Activated CD8-positive, alpha-beta memory T cell treated with anti-CD3 and anti-CD28 coated beads, Interleukin-2, amount 50 U/mL, for 24 hours (primary cell): ENCODE measurements at regions not wholly inside any gene's neighbourhood (a gene's known extent, or its start where the extent isn't known, plus 50 kb on each side); places are given as distances from the start of the nearest gene placed in this dataset.
"Not testable (repeated sequence)": the region's sequence is repeated elsewhere in the genome, so short reads cannot be mapped to it uniquely, and the experiment has no call there.

ENCODE experiments used
- DNase-seq: peaks from one replicate; pipeline ENCODE4 v3.0.0-alpha.2; 2020; ENCODE audit errors: extremely low read depth

GRCh38 chr1:172717722-172718465 is 59.0 kb downstream of the FASLG start:
- no peak for DNase-seq

DNA sequence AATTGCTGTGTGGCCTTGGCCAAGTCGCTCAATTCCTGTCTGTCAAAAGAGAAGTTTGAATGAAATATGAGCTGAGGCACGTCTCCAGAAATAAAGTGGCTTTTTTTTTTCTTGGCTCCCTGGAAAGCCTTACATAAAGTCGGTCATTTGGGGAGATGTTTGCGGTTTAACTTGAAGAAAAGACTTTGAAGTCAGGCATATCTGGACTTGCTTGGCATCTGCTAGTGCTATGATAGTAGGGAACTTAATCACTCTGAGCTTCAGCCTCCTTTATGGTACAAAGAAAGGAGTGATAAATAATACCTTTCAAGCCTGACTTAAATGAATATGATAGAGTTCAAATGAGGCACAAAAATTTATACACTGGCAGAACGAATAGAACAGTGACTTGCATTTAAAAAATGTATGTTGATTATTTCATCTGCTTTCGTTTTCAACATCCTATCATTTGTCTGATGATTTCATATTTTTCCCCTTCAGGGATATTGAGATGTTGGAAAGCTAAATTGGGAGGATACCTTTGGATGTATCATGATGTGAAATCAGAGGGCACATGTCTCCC is 60.2 kb downstream of the FASLG start:
- DNase-seq = no peak

DNA sequence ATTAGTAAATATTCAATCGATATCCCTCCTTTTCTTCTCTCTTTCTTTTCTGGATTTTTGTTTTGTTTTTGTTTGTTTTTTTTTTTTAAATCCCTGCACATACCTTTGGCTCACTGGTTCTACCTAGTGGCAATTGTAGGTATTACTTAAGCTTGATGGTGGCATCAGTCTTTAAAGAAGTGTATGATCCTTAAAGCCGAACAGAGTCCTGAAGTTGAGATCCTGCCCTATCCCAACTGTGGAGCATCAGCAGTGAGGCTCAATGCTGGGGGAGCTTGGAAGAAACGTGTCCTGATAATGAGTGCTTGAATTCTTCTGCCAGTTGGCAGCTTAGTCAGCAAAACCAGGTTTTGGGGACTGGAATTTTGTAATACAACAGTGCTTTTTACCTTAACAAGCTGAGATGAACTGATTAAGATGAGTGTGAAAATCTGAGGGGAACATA is 60.8 kb downstream of the FASLG start:
- no peak for DNase-seq

GRCh38 chr1:172720339-172720738 is 61.4 kb downstream of the FASLG start:
- DNase-seq = no peak

DNA sequence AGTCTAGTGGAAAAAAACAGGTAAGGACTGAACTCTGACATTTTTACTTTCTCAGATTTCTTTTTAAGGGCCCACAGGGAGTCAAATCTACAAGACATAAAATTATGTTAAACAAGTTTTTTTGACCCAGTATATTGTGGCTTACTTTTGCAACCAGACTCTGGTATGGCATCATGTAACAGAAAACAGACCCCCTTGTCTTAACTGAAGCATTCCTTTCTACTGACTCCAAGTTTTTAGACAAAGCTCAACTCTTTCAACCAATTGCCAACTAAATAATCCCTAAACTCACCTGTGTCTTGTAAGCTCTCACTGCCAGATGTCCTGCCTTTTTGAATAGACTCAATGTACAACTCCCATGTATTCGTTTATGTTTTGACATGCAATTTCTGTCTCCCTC is 64.3 kb downstream of the FASLG start:
- no peak for DNase-seq

DNA sequence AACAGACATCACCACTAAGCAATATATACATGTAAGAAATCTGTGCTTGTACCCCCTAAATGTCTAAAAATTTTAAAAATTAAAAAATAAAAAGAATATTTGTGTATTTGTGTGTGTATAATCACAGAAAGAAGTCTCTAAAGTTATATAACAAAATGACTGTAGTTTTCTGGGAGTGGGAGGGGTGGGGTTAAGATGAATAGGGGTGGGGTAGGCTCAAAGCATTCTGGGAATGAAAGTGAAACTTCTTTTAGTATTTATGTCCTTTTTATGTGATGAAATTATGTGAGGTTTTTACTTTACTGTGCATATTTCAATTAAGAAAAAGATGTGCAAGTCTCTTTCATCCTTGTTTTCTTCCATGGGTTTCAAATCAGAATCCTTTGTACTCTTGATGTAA is 65.3 kb downstream of the FASLG start:
- no peak for DNase-seq

DNA sequence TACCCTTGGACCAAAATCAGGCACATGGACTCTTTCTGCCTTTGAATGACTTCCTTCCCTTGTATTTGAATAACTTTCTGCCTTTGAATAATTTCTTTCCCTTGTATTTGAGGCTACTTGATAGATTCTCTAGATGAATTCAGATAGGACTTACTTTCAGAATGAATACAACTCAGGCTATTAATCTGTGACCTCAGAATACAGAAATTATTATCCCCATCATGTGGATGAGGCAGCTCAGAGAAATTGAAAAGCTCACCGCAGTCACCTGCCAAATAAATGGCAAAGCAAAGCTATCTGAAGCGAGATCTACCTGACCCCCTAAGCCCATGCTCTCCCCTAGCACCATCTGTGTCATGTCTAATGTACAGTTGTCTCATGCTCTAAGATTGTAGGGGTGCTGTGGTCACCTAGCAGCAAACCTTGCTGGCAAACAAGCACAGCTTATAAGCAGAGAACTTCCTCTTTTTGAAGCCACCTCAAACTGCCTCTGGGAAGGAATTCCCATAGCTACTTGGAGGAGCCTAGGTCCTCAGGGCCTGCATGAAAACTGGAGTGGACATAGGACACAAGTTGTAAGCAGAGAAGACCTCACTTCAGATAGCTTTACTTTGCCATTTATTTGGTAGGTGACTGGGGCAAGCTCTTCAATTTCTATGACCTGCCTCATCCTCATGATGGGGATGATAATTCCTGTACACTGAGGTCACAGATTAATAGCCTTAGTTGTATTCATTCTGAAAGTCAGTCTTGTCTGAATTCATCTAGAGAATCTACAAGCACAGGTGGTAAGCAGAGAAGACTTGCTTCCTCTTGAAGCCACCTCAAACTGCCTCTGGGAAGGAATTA is 66.1 kb downstream of the FASLG start:
- DNase-seq = no peak

DNA sequence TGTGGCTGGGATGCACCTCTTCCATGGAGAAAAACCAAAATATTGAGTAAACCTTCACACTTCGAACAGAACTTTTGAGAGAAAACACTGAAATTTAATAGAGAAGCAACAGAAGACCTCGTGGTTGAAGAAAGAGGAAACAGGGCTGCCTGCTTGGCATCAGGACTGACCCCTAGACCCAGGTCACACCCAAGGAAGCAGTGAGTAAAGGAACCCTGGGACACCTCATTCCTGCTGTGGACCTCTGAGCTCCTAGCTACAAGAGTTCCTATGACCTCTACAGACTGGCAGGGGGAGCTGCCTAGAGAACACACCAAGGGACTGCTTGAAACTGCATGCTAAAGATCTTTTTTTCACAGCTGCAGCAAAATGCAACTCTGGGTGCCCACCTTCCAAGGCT is 67.8 kb downstream of the FASLG start:
- no peak for DNase-seq

- DNase-seq = no peak
Observed at GRCh38 chr1:172727275-172727857, 68.5 kb downstream of the FASLG start.

DNA sequence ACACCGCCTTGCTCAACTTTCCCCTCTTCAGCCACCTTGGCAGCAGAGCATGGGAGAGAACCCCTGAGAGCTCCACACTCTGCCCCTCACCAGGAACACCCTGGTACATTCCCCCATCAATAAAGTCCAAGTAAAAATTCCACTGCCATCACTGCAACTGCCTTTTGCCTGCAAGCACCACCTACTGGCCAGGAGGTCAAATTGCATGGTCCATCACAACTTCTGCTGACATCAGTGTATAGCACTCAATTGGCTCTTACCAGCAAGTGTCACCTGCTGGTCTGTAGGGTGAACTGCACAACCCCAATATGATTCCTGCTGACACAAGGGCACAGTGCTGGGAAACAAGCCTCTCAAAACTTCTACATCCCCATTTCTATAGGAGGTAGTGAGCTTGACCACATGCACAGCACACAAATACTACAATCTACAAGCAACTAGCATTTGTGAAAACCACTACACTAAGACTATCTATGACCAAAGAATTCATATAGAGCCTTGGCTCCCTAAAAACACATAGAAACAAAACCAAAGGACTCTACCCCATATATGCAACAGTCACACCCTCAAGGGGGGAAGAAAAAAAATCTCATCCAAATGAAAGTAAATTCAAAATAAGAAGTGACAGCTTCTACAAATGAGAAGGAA is 69.2 kb downstream of the FASLG start:
- no peak for DNase-seq

GRCh38 chr1:172728705-172729104 is 69.8 kb downstream of the FASLG start:
- not testable (repeated sequence) for DNase-seq

- no peak for DNase-seq
Observed at GRCh38 chr1:172732427-172732826, 73.5 kb downstream of the FASLG start.

DNA sequence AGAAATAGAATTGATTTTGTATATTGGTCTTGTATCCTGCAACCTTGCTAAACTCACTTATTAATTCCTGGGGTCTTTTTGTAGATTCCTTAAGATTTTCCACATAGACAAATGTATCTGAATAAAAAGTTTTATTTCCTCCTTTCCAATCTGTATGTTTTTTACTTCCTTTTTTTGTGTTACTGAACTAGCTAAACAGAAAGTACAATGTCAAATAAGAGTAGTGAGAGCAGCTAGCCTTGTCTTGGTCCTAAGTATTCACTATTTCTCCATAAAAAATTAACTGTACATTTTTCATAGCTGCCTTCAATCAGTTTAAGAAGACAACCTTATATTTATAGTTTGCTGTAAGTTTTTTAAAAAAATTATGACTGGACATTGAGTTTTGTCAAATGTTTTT is 74.9 kb downstream of the FASLG start:
- DNase-seq = no peak

DNA sequence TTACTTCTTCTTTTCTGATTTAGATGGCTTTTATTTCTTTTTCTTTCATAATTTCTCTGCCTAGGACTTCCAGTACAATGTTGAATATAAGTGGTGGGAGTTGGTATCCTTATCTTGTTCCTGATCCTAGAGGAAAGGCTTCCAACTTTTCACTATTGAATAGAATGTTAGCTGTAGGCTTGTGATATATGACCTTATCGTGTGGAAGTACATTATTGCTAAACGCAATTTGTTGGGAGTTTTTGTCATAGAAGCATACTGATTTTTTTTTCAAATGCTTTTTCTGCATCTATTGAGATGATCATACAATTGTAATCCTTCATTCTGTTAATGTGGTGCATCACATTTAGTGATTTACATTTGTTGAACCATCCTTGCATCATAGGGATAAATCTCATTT is 79.5 kb downstream of the FASLG start:
- DNase-seq = no peak

DNA sequence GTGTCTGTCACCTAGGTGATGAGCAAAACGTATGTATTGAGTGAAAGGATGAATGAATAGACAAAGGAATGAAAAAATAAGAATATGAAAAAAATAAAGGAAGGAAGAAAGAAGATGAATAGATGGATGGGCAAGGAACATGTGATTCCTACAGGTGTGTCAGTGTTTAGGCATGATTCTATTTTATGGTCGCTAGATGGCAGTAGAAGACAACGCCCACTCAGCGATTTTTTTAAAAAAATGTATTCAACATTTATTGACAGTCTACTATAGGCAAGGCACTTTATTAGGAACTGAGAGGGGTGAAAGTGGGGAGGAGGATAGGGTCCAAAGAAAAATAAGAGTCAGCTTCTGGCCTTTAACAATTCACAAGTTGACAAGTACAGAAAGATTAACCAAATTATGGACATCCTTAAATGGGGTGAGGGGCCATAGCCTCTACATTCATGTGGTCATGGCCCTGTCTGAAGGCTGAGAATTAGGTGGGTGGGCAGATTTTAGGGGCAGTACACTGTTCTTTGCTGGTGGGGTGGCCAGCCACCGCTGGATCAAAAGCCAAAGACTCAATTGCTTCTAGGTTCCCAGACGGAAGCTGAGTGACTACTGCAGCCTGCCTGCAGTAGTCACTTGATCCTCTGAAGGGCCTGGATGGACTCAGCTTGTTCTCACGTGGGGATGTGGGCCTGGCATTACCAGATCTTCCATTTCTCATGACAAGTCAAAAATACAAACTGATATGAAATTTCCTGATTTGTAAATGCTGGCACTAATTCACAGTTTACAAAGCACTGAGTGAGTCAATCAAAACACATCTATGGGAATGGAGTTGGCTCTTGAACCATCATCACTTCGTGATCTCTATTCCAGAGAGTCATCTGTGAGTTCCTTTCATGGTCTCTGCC is 83.9 kb downstream of the FASLG start:
- DNase-seq = no peak

DNA sequence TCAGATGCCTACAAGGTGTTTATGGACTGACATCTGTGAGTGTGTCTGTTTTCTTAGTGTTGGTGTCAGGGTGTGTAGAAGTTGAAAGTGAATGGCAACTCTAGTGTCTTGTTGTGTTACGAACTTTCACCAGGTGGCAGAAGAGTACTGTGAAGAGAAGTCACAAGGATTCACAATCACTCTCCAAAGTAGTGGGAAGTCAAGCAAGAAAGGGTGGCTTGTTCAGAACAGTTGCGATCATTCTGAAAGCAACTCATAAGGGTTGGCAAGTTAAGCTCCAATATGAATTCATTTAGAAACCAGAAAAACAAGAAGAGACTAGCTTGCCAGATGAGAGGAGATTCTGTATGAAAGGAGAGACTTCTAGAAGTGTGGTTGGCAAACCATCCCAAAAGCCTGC is 86.1 kb downstream of the FASLG start:
- DNase-seq = no peak

DNA sequence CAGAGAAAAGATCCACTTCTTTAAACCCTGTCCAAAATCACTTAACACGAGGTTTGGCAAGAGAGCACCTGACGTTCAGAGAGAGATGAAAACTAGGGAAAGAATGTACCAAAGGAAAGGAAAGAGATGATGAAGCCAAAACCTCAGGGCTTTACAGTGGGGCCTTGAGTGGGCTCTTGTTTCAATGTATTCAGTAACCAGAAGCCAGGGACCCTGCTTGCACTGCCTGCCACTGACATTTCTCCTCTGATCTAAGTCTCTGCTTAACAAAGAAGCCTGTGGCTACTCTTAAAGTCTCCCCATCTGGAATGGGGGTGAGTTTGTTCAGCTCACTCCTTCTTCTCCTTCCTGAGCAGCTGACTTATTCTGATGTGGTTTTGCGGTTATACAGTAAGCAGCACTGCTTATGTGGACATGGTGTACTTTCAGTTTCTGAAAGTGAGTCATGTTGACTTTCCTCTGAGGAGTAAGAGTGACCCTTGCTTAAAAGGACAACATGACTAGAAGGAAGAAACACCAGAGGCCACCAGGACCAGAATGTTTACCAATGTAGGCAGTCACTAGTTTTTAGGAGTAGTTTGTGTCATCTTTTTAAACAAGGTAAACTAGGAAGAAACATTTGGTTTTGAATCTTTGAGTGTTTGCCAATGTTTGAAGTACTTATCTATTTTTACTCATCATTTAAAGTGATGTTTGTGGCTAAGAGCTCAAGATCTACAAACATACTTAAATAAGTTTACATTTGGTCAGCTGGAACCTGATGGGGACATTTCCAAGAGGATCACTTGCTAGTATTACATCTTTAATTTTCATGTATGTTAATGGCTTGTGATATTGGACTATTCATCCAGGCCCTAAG is 87.4 kb downstream of the FASLG start:
- no peak for DNase-seq

GRCh38 chr1:172748201-172748600 is 89.3 kb downstream of the FASLG start:
- DNase-seq = no peak

- no peak for DNase-seq
Observed at GRCh38 chr1:172751683-172752082, 92.8 kb downstream of the FASLG start.

GRCh38 chr1:172753964-172754363 is 95.1 kb downstream of the FASLG start:
- DNase-seq = no peak
